H9 (cell line): ENCODE measurements at regions not wholly inside any gene's neighbourhood (a gene's known extent, or its start where the extent isn't known, plus 50 kb on each side); places are given as distances from the start of the nearest gene placed in this dataset.

ENCODE experiments used
- DNase-seq: peaks from one replicate; pipeline ENCODE4 v3.0.0-alpha.2; 2017
- H2AFZ ChIP-seq: one replicate; pipeline ENCODE4 v1.6.1; 2013; ENCODE audit warnings: mild to moderate bottlenecking, low read length, control low read depth, moderate library complexity
- H2AK5ac ChIP-seq: 2 replicates; pipeline ENCODE4 v1.6.1; 2013; ENCODE audit warnings: low read length, control low read depth, mixed read lengths; ENCODE audit not compliant: insufficient read length
- H2BK120ac ChIP-seq: one replicate; pipeline ENCODE4 v1.6.1; 2013; ENCODE audit warnings: low read depth, mild to moderate bottlenecking, low read length, control low read depth, inconsistent platforms; ENCODE audit not compliant: poor library complexity, severe bottlenecking
- H2BK12ac ChIP-seq: 2 replicates; pipeline ENCODE4 v1.6.1; 2013; ENCODE audit warnings: low read length, control low read depth, mixed read lengths, low read depth; ENCODE audit not compliant: insufficient read length
- H2BK15ac ChIP-seq: 2 replicates; pipeline ENCODE4 v1.6.1; 2013; ENCODE audit warnings: low read depth, low read length, control low read depth
- H2BK20ac ChIP-seq: one replicate; pipeline ENCODE4 v1.6.1; 2013; ENCODE audit warnings: low read depth, mild to moderate bottlenecking, low read length, control low read depth, inconsistent platforms; ENCODE audit not compliant: poor library complexity, severe bottlenecking
- H2BK5ac ChIP-seq: 2 replicates; pipeline ENCODE4 v1.6.1; 2013; ENCODE audit warnings: low read length, control low read depth, mixed read lengths; ENCODE audit not compliant: insufficient read length
- H3K14ac ChIP-seq: 2 replicates; pipeline ENCODE4 v1.6.1; 2013; ENCODE audit warnings: low read length, control low read depth; ENCODE audit not compliant: insufficient read depth
- H3K18ac ChIP-seq: 2 replicates; pipeline ENCODE4 v1.6.1; 2013; ENCODE audit warnings: low read depth, mild to moderate bottlenecking, mixed read lengths, low read length, control low read depth; ENCODE audit not compliant: insufficient read length
- H3K23ac ChIP-seq: 2 replicates; pipeline ENCODE4 v1.6.1; 2013; ENCODE audit warnings: low read length, control low read depth, mixed read lengths, low read depth; ENCODE audit not compliant: insufficient read length
- H3K23me2 ChIP-seq: 2 replicates; pipeline ENCODE4 v1.6.1; 2013; ENCODE audit warnings: low read depth, mild to moderate bottlenecking, mixed read lengths, low read length, control low read depth; ENCODE audit not compliant: insufficient read length, poor library complexity, severe bottlenecking
- H3K27ac ChIP-seq: 2 replicates; pipeline ENCODE4 v1.5.1; 2013; ENCODE audit warnings: low read length, control low read depth, mixed read lengths, low read depth; ENCODE audit not compliant: insufficient read length
- H3K27me3 ChIP-seq: 2 replicates; pipeline ENCODE4 v1.6.1; 2013; ENCODE audit warnings: low read length, control low read depth, inconsistent platforms; ENCODE audit not compliant: insufficient read depth
- H3K4ac ChIP-seq: 2 replicates; pipeline ENCODE4 v1.6.1; 2013; ENCODE audit warnings: low read depth, mild to moderate bottlenecking, control low read depth, inconsistent platforms, low read length, moderate library complexity
- H3K4me1 ChIP-seq: 2 replicates; pipeline ENCODE4 v1.6.1; 2013; ENCODE audit warnings: low read length, control low read depth, inconsistent platforms; ENCODE audit not compliant: insufficient read depth
- H3K4me2 ChIP-seq: 2 replicates; pipeline ENCODE4 v1.6.1; 2013; ENCODE audit warnings: low read length, control low read depth, mixed read lengths; ENCODE audit not compliant: insufficient read length, insufficient read depth
- H3K56ac ChIP-seq: 2 replicates; pipeline ENCODE4 v1.6.1; 2013; ENCODE audit warnings: low read depth, mild to moderate bottlenecking, mixed read lengths, low read length, control low read depth; ENCODE audit not compliant: insufficient read length
- H3K79me1 ChIP-seq: 2 replicates; pipeline ENCODE4 v1.6.1; 2013; ENCODE audit warnings: low read depth, mild to moderate bottlenecking, moderate library complexity, low read length, control low read depth, inconsistent platforms; ENCODE audit not compliant: insufficient read depth, poor library complexity, severe bottlenecking
- H3K79me2 ChIP-seq: 2 replicates; pipeline ENCODE4 v1.6.1; 2013; ENCODE audit warnings: low read length, control low read depth, inconsistent platforms; ENCODE audit not compliant: insufficient read depth
- H3K9ac ChIP-seq: 2 replicates; pipeline ENCODE4 v1.6.1; 2013; ENCODE audit warnings: low read length, control low read depth, mixed read lengths; ENCODE audit not compliant: insufficient read length; ENCODE audit errors: extremely low read depth
- H3K9me3 ChIP-seq: one replicate; pipeline ENCODE4 v1.6.1; 2013; ENCODE audit warnings: low read depth, low read length, inconsistent platforms; ENCODE audit not compliant: control insufficient read depth
- H3T11ph ChIP-seq: one replicate; pipeline ENCODE4 v1.6.1; 2013; ENCODE audit warnings: mild to moderate bottlenecking, low read length, control low read depth, inconsistent platforms
- H4K20me1 ChIP-seq: one replicate; pipeline ENCODE4 v1.6.1; 2013; ENCODE audit not compliant: control insufficient read depth, insufficient read length, insufficient read depth
- H4K5ac ChIP-seq: 2 replicates; pipeline ENCODE4 v1.6.1; 2013; ENCODE audit warnings: low read depth, mild to moderate bottlenecking, mixed read lengths, low read length, control low read depth; ENCODE audit not compliant: insufficient read length
- H4K8ac ChIP-seq: replicated peaks from 2 replicates; pipeline ENCODE4 v1.6.1; 2013; ENCODE audit warnings: low read length, control low read depth, mixed read lengths, low read depth; ENCODE audit not compliant: insufficient read length
- H4K91ac ChIP-seq: 2 replicates; pipeline ENCODE4 v1.6.1; 2013; ENCODE audit warnings: low read depth, mild to moderate bottlenecking, moderate library complexity, mixed read lengths, low read length, control low read depth; ENCODE audit not compliant: insufficient read length
- H3K27ac Mint-ChIP-seq, 3 experiments: 2 replicates in 2 of 3; 3 replicates in 1 of 3; pipeline ENCODE4 v1.8.0; 2020 to 2021; ENCODE audit warnings: mixed read lengths in 3 of 3, mild to moderate bottlenecking in 1 of 3, moderate library complexity in 1 of 3
- H3K27me3 Mint-ChIP-seq: 2 replicates; pipeline ENCODE4 v1.8.0; 2021; ENCODE audit warnings: low read depth, mild to moderate bottlenecking, moderate library complexity, mixed read lengths
- H3K36me3 Mint-ChIP-seq, 3 experiments: 2 replicates in 2 of 3; 3 replicates in 1 of 3; pipeline ENCODE4 v1.8.0; 2020 to 2021; ENCODE audit warnings: low read depth in 3 of 3, mixed read lengths in 3 of 3; ENCODE audit not compliant: insufficient read depth in 1 of 3
- H3K4me1 Mint-ChIP-seq, 2 experiments: 2 replicates each; pipeline ENCODE4 v1.8.0; 2020; ENCODE audit warnings: mixed read lengths in 2 of 2
- H3K4me3 Mint-ChIP-seq, 2 experiments: 2 replicates in 1 of 2; 3 replicates in 1 of 2; pipeline ENCODE4 v1.8.0; 2020 to 2021; ENCODE audit warnings: mild to moderate bottlenecking in 2 of 2, mixed read lengths in 2 of 2, moderate library complexity in 1 of 2
- H3K9me3 Mint-ChIP-seq, 2 experiments: 2 replicates in 1 of 2; 3 replicates in 1 of 2; pipeline ENCODE4 v1.8.0; 2020; ENCODE audit warnings: mild to moderate bottlenecking in 2 of 2, mixed read lengths in 2 of 2, moderate library complexity in 1 of 2
- WGBS: extraction: QIAGEN DNeasy Blood & Tissue Kit; methylation state at CpG from one replicate; pipeline ENCODE4 v1.1.7; 2013; ENCODE audit warnings: missing lambda C conversion rate, low lambda C conversion rate, mixed read lengths; ENCODE audit not compliant: insufficient read length; ENCODE audit errors: extremely low coverage; 5-methylcytosine and 5-hydroxymethylcytosine counted together
- TF ChIP-seq, protein P1 (sequence below): fragments of 200-600 bp; sonication (generic); conservative IDR thresholded peaks from 3 replicates; pipeline ENCODE4 v1.8.0; 2021; ENCODE audit warnings: antibody characterized with exemption, mild to moderate bottlenecking

DNA sequence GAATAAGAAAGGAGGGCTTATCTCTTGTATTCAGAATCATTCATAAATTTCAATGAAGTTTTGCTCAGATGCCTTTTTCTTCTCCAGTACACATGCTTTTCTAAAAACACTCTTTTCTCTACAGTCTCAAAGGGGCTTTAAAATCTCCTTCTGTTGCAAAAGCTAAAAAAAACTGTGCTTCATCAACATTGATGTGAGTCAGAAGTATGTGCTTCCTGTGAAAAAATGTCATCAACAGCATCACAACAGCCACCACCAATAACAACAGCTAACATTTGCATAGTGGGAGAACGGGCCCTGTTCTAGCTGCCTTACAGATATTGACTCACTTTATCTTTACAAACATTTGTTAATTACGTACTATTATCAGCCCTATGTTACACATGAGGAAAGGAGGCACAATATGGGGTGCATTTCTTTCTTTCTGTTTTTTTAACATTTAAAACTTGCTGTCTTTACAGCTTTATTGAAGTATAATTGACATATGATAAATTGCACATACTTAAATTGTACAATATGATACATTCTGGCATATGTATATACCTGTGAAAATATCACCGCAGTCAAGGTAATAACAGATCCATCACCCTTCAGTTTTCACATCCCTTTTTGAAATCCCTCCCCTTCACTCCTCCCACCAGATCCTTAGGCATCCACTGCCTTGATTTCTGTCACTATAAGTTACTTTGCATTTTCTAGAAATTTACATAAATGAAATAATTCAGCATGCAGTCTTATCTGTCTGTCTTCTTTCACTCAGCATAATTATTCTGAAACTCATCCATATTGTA is 1605.4 kb upstream of the LRRTM3 start:
- H3K27ac ChIP-seq, result no peak overlapping the region
- H3T11ph ChIP-seq, result no peak overlapping the region
- H2AK5ac ChIP-seq, result no peak overlapping the region
- no peaks in the 10 kb centered on the region for H3K9me3 ChIP-seq
- H4K8ac ChIP-seq, result no peak overlapping the region
- no peaks in the 10 kb centered on the region; the same call in 1 of the 2 replicates for H3K4me1 ChIP-seq
- no peak overlapping the region for H2BK12ac ChIP-seq
- H2BK15ac ChIP-seq, result no peak overlapping the region
- no peak overlapping the region for H2AFZ ChIP-seq
- no peak for DNase-seq
- H3K79me2 ChIP-seq, result no peaks in the 10 kb centered on the region
- Mint-ChIP-seq H3K27ac (no peak overlapping the region; a peak in 1 of 7 replicates), H3K4me1 (peaks cover 17 to 26% of the 10 kb centered on the region in 2 experiments), H3K9me3 (no peaks in the 10 kb centered on the region), H3K27me3 (no peaks in the 10 kb centered on the region), H3K36me3 (no peaks in the 10 kb centered on the region; a peak in 1 of 7 replicates), H3K4me3 (no peak overlapping the region)
- no peak overlapping the region for H3K14ac ChIP-seq
- H4K5ac ChIP-seq, result no peak overlapping the region
- H3K23me2 ChIP-seq, result no peaks in the 10 kb centered on the region
- no peak overlapping the region for H4K91ac ChIP-seq
- WGBS, result no CpG with 5 or more reads among the region's 3 CpGs
- no peak overlapping the region for H2BK120ac ChIP-seq
- no peak overlapping the region for H3K4ac ChIP-seq
- no peaks in the 10 kb centered on the region for H3K27me3 ChIP-seq
- TF ChIP-seq, protein P1, sequence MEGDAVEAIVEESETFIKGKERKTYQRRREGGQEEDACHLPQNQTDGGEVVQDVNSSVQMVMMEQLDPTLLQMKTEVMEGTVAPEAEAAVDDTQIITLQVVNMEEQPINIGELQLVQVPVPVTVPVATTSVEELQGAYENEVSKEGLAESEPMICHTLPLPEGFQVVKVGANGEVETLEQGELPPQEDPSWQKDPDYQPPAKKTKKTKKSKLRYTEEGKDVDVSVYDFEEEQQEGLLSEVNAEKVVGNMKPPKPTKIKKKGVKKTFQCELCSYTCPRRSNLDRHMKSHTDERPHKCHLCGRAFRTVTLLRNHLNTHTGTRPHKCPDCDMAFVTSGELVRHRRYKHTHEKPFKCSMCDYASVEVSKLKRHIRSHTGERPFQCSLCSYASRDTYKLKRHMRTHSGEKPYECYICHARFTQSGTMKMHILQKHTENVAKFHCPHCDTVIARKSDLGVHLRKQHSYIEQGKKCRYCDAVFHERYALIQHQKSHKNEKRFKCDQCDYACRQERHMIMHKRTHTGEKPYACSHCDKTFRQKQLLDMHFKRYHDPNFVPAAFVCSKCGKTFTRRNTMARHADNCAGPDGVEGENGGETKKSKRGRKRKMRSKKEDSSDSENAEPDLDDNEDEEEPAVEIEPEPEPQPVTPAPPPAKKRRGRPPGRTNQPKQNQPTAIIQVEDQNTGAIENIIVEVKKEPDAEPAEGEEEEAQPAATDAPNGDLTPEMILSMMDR, result no peak
- H3K23ac ChIP-seq, result no peak overlapping the region
- H2BK5ac ChIP-seq, result no peak overlapping the region
- no peak overlapping the region for H3K4me2 ChIP-seq
- no peak overlapping the region for H3K18ac ChIP-seq
- H3K79me1 ChIP-seq, result no peaks in the 10 kb centered on the region
- H3K9ac ChIP-seq, result no peak overlapping the region
- H3K56ac ChIP-seq, result no peak overlapping the region
- H2BK20ac ChIP-seq, result no peak overlapping the region
- no peaks in the 10 kb centered on the region for H4K20me1 ChIP-seq
